Mesothelial cell of epicardium (in vitro differentiated cells): ENCODE measurements at regions not wholly inside any gene's neighbourhood (a gene's known extent, or its start where the extent isn't known, plus 50 kb on each side); places are given as distances from the start of the nearest gene placed in this dataset.

Experiments used
- DNase-seq, 2 experiments: peaks; one replicate each; pipeline ENCODE4 v3.0.0; 2021; ENCODE audit warnings: low spot score in 2 of 2; ENCODE audit not compliant: unreplicated experiment in 2 of 2
- H3K27ac Mint-ChIP-seq: 2 replicates; pipeline ENCODE4 v1.8.0; 2021; ENCODE audit warnings: mixed read lengths
- H3K27me3 Mint-ChIP-seq: 2 replicates; pipeline ENCODE4 v1.8.0; 2021; ENCODE audit warnings: low read depth, mixed read lengths
- H3K36me3 Mint-ChIP-seq: 2 replicates; pipeline ENCODE4 v1.8.0; 2021; ENCODE audit warnings: mixed read lengths
- H3K4me1 Mint-ChIP-seq: 2 replicates; pipeline ENCODE4 v1.8.0; 2021; ENCODE audit warnings: mixed read lengths
- H3K4me3 Mint-ChIP-seq: 2 replicates; pipeline ENCODE4 v1.8.0; 2021; ENCODE audit warnings: mild to moderate bottlenecking, moderate library complexity, mixed read lengths
- H3K9me3 Mint-ChIP-seq: 2 replicates; pipeline ENCODE4 v1.8.0; 2021; ENCODE audit warnings: mixed read lengths
- TF ChIP-seq, protein P1 (sequence below): fragments of 200-600 bp; sonication (generic); IDR thresholded peaks from one replicate; pipeline ENCODE4 v1.5.0; 2021; ENCODE audit warnings: antibody characterized with exemption; ENCODE audit not compliant: unreplicated experiment

DNA sequence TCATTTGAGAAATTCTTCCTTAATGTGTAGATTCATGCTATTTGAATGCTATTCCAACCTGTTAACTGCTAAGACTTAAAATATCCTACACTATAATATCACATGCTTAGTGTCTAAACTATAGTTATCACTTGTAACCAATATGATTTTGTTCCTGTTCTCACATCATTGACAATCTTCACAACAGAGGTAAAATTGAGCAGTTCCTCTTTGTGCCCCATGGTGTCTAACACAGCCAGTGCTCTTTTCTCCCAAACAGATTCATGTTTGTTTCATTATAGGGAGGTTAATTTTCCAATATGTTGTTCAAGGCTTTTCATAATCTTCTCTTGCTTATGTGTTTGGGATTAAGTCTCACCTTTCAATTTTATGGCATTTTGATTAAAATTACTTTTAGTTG is 591.1 kb downstream of the ZPLD1 start:
- H3K36me3 Mint-ChIP-seq, result no peaks in the 10 kb centered on the region

DNA sequence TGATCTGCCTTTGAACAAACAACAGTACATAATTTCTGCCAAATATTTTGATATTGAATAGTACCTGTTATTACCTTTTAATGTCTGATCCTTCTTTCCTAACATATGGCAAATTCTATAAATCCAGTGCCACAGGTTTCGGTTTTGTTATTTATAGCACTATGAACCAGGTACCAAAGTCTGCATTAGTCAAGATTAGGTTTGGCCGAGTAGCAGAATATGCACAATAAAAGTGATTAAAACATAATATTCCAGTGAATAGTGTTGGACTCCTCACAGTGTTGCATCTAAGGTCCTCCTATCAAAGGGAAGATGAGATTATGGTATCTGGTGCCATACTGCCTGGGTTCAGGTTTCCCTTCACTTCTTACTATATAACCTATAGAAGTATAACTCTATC is 599.0 kb downstream of the ZPLD1 start:
- H3K27ac Mint-ChIP-seq, result no peak overlapping the region
- H3K9me3 Mint-ChIP-seq, result peaks cover 3% of the 10 kb centered on the region
- no peak overlapping the region for H3K4me3 Mint-ChIP-seq
- H3K36me3 Mint-ChIP-seq, result no peaks in the 10 kb centered on the region
- H3K4me1 Mint-ChIP-seq, result no peaks in the 10 kb centered on the region
- H3K27me3 Mint-ChIP-seq, result peaks cover 3% of the 10 kb centered on the region
- TF ChIP-seq, protein P1, sequence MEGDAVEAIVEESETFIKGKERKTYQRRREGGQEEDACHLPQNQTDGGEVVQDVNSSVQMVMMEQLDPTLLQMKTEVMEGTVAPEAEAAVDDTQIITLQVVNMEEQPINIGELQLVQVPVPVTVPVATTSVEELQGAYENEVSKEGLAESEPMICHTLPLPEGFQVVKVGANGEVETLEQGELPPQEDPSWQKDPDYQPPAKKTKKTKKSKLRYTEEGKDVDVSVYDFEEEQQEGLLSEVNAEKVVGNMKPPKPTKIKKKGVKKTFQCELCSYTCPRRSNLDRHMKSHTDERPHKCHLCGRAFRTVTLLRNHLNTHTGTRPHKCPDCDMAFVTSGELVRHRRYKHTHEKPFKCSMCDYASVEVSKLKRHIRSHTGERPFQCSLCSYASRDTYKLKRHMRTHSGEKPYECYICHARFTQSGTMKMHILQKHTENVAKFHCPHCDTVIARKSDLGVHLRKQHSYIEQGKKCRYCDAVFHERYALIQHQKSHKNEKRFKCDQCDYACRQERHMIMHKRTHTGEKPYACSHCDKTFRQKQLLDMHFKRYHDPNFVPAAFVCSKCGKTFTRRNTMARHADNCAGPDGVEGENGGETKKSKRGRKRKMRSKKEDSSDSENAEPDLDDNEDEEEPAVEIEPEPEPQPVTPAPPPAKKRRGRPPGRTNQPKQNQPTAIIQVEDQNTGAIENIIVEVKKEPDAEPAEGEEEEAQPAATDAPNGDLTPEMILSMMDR, result no peak
- DNase-seq, result no peak

More for the DNA sequence above, 591.1 kb downstream of the ZPLD1 start:
- no peaks in the 10 kb centered on the region for H3K4me1 Mint-ChIP-seq
- H3K27me3 Mint-ChIP-seq, result no peaks in the 10 kb centered on the region
- TF ChIP-seq, protein P1, result no peak
- no peak overlapping the region for H3K4me3 Mint-ChIP-seq
- no peak overlapping the region for H3K27ac Mint-ChIP-seq
- no peaks in the 10 kb centered on the region for H3K9me3 Mint-ChIP-seq
- no peak for DNase-seq

DNA sequence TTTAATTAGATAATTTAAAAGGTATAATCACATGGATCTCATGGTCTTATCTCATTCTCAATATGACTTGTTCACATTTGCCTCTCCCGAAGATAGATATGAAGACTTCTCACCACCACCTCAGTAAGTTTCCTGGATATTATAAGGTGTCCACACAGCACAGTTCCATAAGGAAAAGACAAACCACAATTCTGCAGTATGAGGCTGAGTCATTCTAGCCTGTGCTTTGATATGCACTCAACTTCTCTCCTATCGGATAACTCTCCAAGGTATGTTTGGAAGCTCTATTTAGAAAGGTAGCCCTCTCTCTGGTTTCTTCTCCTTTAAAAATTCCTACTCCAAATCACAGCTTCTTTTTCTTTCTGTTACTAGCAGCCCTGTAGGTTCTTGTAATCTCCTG is 612.8 kb downstream of the ZPLD1 start:
- TF ChIP-seq, protein P1, result no peak
- no peaks in the 10 kb centered on the region for H3K36me3 Mint-ChIP-seq
- no peak for DNase-seq
- peaks cover 4% of the 10 kb centered on the region for H3K4me1 Mint-ChIP-seq
- no peaks in the 10 kb centered on the region for H3K9me3 Mint-ChIP-seq
- no peak overlapping the region for H3K27ac Mint-ChIP-seq
- H3K4me3 Mint-ChIP-seq, result no peak overlapping the region
- H3K27me3 Mint-ChIP-seq, result peaks cover 2% of the 10 kb centered on the region

DNA sequence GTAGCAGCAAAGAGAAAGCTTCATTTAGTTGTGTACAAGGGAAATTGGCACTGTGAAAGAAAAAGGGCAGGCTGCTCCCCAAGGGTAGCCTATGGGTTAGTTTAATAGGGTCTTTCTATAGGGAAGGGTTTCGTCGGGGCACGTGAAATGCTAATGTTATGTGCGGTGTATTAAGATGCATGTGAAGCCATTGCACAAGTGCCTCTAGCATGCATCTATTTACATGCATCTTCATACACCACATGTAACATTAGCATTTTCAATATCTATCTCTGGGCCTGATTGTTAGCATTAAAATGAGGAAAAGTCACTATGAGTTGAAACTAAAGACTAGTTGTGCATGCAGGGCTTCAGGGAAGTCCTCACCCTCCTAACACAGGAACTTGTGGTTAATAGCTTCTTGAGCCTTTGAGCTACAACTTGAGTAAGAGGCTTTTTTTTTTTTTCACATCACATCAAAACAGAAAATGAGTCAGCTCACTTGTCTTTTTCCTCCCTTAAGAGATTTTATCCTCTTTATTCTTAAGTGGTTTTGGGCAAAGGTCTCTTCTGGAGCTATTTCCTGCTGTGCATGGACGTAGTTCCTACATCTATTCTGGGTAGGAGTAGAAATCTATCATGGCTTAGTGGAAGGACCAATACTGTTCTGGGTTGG is 613.4 kb downstream of the ZPLD1 start:
- no peaks in the 10 kb centered on the region for H3K9me3 Mint-ChIP-seq
- peaks cover 4% of the 10 kb centered on the region for H3K4me1 Mint-ChIP-seq
- H3K36me3 Mint-ChIP-seq, result no peaks in the 10 kb centered on the region
- peaks cover 2% of the 10 kb centered on the region for H3K27me3 Mint-ChIP-seq
- no peak overlapping the region for H3K4me3 Mint-ChIP-seq
- no peak overlapping the region for H3K27ac Mint-ChIP-seq
- TF ChIP-seq, protein P1, result no peak
- no peak for DNase-seq

DNA sequence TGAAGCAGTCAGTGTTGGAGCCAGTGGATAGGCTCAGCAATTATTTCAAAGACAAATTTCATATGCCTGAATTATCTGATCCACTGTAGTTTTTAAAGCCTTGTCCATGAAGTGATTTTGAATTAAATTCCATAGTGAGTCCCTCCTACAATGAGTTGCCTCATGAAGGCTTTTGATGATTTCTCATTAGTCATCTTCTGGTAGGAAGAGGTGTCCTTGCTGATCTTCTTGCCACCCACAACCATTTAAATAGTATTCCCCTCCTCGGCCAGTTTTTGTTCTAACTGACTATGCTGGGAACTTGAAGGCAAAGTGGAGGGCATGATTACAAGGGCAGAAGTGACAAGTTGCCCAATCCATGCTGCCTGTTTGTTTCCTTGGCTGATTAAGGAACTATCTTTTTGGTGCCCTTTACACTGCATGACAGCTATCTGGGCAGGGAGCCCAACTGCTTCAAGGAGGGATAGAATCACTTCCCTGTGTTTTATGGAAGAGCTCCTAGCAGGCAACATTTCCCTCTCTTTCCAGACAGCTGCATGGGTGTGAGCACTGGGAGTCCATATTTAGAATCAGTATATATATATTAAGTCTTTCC is 617.5 kb downstream of the ZPLD1 start:
- Mint-ChIP-seq H3K27ac (no peak overlapping the region), H3K36me3 (no peaks in the 10 kb centered on the region), H3K9me3 (no peaks in the 10 kb centered on the region), H3K4me1 (peaks cover 15% of the 10 kb centered on the region), H3K4me3 (no peak overlapping the region), H3K27me3 (no peaks in the 10 kb centered on the region)
- DNase-seq, result no peak
- TF ChIP-seq, protein P1, result no peak
